ENCODE measurements at regions not wholly inside any gene's neighbourhood (a gene's known extent, or its start where the extent isn't known, plus 50 kb on each side); places are given as distances from the start of the nearest gene placed in this dataset.

DNA sequence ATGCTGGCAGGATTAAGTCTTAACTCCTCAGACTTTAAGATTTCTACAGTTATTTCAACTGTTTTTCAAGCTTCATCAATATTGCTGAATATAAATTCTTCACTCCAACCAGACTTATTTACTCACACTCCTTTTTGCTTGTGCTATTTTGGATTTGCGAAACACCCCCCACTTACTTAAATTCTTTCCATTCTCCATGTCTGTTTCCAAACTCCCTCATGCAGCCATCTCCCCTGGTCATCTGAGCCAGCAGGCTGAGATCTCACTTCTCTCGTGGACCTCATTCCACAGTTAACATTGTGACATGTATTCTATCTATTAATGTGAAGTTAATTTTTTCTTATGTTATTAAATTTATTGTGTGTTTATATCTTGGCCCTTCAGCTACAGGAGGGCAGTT lies 188.9 kb upstream of the HDAC9 start:
- TF ChIP-seq CTCF (IDR thresholded peaks at IDR 0.05) (no peak), ZFX (IDR thresholded peaks at IDR 0.05; ENCODE audit: borderline replicate concordance) (no peak)

All from 22Rv1 (cell line).